GM13977 (cell line): ENCODE measurements at regions not wholly inside any gene's neighbourhood (a gene's known extent, or its start where the extent isn't known, plus 50 kb on each side); places are given as distances from the start of the nearest gene placed in this dataset.

Source experiments
- DNase-seq: peaks from one replicate; pipeline ENCODE4 v3.0.0; 2012; ENCODE audit warnings: low spot score
- in situ Hi-C: fragments of 300-500 bp; cut with MboI; formaldehyde crosslinking; loops from one replicate; pipeline ENCODE4 v1.12.0; 2022; ENCODE audit warnings: low sequenced_read_pairs, low pct_unique_long_range_greater_than_20kb, mixed read lengths, inconsistent platforms; ENCODE audit not compliant: unreplicated experiment
- TF ChIP-seq, protein P1 (sequence below): IDR thresholded peaks from 2 replicates; pipeline ENCODE4 v1.5.1; 2012; ENCODE audit warnings: mild to moderate bottlenecking, control low read depth; ENCODE audit not compliant: insufficient read depth; ENCODE audit errors: extremely low read depth, missing control alignments

DNA sequence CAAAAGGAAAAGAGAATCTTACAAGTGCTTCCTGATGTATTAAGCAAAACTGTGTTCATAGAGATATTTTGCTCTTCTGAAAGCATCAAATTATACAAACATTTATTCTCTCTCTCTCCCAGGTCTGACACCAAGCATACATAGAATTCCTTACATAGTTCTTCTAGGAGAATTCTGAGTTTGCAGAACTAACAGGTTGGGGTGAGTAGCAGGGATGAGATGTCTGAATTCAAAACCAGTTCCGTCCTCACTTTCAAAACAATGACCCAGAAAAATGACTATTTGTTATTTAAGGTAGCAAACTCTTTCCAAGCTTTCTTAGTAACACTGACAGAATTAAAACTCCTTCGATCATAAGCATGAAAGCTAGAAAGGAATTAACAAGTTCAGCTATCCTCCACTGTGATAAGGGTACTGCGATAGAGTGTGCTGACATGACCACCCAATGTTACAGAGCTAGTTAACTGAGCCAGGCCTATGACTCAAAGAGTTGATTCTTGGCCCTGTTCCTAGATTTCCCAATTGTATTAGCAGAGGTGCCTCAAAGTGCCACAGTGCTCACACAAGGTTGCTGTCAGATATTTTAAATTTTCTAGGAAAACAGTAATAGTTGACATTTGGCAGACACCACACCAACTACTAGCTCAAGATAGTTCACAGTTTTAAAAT lies 85.8 kb upstream of the SETBP1 start:
- DNase-seq, result no peak
- in situ Hi-C loops, result no loop called here
- TF ChIP-seq, protein P1, sequence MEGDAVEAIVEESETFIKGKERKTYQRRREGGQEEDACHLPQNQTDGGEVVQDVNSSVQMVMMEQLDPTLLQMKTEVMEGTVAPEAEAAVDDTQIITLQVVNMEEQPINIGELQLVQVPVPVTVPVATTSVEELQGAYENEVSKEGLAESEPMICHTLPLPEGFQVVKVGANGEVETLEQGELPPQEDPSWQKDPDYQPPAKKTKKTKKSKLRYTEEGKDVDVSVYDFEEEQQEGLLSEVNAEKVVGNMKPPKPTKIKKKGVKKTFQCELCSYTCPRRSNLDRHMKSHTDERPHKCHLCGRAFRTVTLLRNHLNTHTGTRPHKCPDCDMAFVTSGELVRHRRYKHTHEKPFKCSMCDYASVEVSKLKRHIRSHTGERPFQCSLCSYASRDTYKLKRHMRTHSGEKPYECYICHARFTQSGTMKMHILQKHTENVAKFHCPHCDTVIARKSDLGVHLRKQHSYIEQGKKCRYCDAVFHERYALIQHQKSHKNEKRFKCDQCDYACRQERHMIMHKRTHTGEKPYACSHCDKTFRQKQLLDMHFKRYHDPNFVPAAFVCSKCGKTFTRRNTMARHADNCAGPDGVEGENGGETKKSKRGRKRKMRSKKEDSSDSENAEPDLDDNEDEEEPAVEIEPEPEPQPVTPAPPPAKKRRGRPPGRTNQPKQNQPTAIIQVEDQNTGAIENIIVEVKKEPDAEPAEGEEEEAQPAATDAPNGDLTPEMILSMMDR, result no peak

DNA sequence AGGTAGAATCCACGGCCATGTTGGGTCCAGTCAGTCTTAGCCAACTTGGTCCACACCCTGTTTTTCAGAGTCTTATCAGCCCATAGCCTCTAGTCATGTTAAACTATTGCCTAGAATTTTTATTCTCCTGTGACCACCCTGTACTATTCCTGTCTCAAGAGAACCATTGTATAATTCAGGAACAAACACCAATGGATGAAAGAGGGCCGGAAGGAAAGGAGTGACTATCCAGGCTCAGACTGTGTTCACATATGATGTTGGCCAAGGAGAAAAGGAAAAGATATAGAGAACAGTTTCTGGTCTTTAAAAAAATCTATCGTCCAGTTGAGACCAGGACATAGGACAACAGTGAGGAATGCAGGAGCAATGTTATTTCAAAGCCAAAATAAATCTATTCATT lies 82.9 kb upstream of the SETBP1 start:
- in situ Hi-C loops, result no loop called here
- TF ChIP-seq, protein P1, result no peak

DNA sequence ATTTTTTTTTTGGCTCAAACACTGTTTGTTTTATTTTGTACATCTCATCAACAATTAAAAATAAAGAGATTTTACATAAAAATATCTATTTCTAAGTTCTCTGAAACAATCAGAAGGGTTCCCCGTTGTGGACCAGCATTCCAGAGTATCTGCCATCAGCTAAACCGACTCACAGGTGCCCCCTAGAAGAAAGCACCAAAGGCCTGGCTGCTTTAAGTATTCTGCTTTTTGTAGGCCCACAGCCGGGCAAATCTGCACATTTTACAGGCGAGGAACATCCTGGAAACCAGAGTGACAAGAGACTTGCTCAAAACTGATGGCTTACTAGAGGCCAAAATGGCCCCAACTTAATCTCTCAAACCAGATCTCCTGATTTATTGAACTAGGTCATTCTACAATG lies 82.2 kb upstream of the SETBP1 start:
- in situ Hi-C loops, result no loop called here
- TF ChIP-seq, protein P1, result no peak

More for the DNA sequence above, 82.9 kb upstream of the SETBP1 start:
- DNase-seq, result no peak

DNA sequence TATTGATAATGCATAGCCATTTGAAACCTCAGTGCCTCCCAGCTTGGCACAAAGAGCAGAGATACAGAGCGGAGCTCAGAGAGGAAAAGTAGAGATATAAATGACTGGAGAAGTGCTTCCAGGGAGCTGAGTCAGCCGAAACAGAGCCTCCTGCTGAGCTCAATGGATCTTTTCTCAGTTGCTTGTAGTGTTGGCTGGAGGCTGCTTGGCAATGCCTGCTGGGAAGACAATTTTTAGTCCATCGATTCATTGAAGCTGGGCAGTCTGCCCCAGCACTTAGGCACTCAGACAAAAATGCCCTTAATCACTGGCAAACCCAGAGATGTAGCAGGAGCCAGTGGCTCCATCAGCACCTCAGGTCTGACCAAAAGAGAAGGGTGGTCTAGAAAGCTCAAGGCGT lies 81.3 kb upstream of the SETBP1 start:
- TF ChIP-seq, protein P1, result no peak
- no peak for DNase-seq
- in situ Hi-C loops, result no loop called here

More for the DNA sequence above, 82.2 kb upstream of the SETBP1 start:
- no peak for DNase-seq

DNA sequence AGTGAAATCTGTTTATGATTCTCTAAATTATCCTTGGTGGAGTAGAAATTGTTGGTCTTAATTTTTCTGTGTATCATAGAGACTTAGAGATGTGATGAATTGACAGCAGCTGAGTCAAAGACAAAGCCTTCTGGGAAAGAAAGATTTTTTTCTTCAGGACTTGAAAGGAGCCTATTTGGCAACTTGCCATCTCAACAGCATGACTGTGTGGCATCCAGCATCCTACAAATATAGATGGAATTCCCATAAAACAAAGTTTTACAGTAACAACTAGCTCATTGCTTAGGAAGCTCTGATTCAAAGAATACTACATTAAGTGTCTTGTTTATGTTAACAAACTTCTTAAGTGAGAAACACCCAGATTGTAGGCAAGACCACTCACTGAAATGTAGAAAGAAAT lies 79.2 kb upstream of the SETBP1 start:
- in situ Hi-C loops, result no loop called here
- TF ChIP-seq, protein P1, result no peak
- no peak for DNase-seq

DNA sequence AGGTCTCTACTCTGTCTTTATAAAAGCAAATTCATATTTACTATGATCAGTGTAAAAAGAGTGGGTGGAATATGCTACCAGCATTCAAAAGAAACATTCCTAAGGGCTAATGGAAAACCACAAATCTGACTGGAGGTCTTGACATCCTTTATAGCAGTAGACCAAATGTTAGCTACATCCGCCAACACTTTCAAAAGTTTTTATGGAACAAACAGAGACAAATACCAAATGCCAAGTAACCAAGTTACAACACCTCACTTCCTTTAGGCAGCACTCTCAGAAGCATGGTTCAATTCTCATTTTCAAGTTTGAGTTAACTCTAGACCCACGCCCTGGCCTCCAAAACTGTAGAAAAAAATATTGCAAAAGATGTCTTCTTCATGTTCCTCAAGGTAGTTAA lies 78.3 kb upstream of the SETBP1 start:
- in situ Hi-C loops, result no loop called here

More for the DNA sequence above, 78.3 kb upstream of the SETBP1 start:
- TF ChIP-seq, protein P1, result no peak
- DNase-seq, result no peak
